ENCODE measurements at regions not wholly inside any gene's neighbourhood (a gene's known extent, or its start where the extent isn't known, plus 50 kb on each side); places are given as distances from the start of the nearest gene placed in this dataset.

DNA sequence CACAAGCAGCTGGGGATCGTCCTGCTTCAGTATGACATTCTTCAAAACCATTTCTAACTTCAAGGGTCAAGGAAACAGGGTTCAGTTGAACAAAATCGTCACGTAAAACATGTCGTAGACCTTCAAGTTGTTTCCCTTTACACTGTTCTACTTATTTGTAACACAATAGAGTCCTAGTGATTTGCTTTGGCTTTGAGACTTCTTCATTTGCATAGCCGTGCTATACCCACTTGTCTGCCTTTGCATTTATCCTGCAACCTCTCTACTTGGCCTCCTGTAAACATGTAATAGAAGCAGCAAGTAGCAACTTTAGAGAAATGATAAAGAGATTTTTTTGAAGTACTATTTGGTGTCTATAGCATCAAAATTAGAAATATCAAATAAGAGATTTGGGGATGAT is 194.9 kb downstream of the SLC7A11 start:
- no peak overlapping the region for H3K9ac ChIP-seq (ENCODE audit: low read depth in 1 of 2, low read length in 2 of 2)
- no peaks in the 10 kb centered on the region for H3K9me3 ChIP-seq (ENCODE audit: control insufficient read depth in 4 of 4, low read length in 3 of 4)
- no peak overlapping the region for H3K27ac ChIP-seq (ENCODE audit: low read depth in 1 of 2, low read length in 2 of 2)
- H3K4me3 ChIP-seq (ENCODE audit: low read depth in 1 of 3, low read length in 3 of 3): no peak overlapping the region
- TF ChIP-seq FOXA2 (IDR thresholded peaks at IDR 0.05): no peak
- no peak for DNase-seq (ENCODE audit: low spot score)
- no peaks in the 10 kb centered on the region for H3K27me3 ChIP-seq (ENCODE audit: control insufficient read depth in 4 of 4, insufficient read depth in 4 of 4, low read length in 3 of 4)
- WGBS: 65% methylated on average over 5 of the region's 5 CpGs
- H3K4me1 ChIP-seq (ENCODE audit: control insufficient read depth in 4 of 4, insufficient read depth in 4 of 4, low read length in 3 of 4): no peaks in the 10 kb centered on the region
- H3K36me3 ChIP-seq (ENCODE audit: control insufficient read depth in 4 of 4, insufficient read depth in 3 of 4, low read depth in 1 of 4, low read length in 3 of 4): no peaks in the 10 kb centered on the region

DNA sequence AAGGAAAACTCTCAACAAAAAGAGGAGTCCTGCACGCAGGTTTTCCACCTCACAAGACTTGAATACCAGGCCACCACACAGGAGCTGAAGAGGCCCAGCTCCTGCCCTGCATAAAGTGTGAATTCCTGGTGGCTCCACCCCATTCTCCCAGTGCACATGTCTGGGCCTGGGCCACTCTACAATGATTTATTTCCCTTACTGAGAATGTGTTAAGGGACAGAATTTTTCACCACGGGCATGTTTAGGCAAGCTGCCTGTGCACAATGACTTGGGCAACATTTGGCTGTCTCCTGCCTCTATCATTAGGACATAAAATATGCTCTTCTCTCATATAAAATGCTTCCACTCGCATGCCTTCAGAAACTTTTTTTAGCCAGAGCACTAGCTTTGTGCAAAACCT is 197.1 kb downstream of the SLC7A11 start:
- Histone ChIP-seq H3K4me1 (ENCODE audit: control insufficient read depth in 4 of 4, insufficient read depth in 4 of 4, low read length in 3 of 4) (no peaks in the 10 kb centered on the region), H3K4me3 (ENCODE audit: low read depth in 1 of 3, low read length in 3 of 3) (no peak overlapping the region), H3K36me3 (ENCODE audit: control insufficient read depth in 4 of 4, insufficient read depth in 3 of 4, low read depth in 1 of 4, low read length in 3 of 4) (no peaks in the 10 kb centered on the region), H3K9ac (ENCODE audit: low read depth in 1 of 2, low read length in 2 of 2) (no peak overlapping the region), H3K9me3 (ENCODE audit: control insufficient read depth in 4 of 4, low read length in 3 of 4) (no peaks in the 10 kb centered on the region), H3K27me3 (ENCODE audit: control insufficient read depth in 4 of 4, insufficient read depth in 4 of 4, low read length in 3 of 4) (no peaks in the 10 kb centered on the region), H3K27ac (ENCODE audit: low read depth in 1 of 2, low read length in 2 of 2) (no peak overlapping the region)
- TF ChIP-seq FOXA2 (IDR thresholded peaks at IDR 0.05) (no peak), NR2F2 (IDR thresholded peaks at IDR 0.05) (no peak), RXRA (IDR thresholded peaks at IDR 0.05) (no peak)
- TF ChIP-seq, protein P1, sequence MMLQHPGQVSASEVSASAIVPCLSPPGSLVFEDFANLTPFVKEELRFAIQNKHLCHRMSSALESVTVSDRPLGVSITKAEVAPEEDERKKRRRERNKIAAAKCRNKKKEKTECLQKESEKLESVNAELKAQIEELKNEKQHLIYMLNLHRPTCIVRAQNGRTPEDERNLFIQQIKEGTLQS (IDR thresholded peaks at IDR 0.05): no peak
- DNase-seq (ENCODE audit: low spot score): no peak
- 76% methylated on average over 3 of the region's 3 CpGs for WGBS

DNA sequence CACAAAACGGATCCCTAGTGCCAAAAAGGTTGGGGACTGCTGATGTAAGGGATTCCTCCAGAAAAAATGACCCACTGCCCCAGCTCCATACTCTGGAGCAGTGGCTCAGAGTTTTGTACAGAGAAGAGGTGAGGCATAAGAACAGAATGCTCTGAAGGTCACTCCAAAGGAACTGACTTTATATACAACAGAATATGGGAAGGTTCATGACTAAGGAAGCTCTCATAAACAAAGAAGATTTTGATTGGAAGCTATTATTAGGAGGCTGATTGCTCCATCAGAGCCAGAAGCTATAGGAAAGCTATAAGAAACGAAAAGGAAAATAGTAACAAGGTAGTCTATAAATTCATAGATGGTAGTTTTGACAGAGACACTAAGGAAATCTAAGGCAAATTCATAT is 203.1 kb downstream of the SLC7A11 start:
- DNase-seq (ENCODE audit: low spot score): no peak
- no peaks in the 10 kb centered on the region for H3K36me3 ChIP-seq (ENCODE audit: control insufficient read depth in 4 of 4, insufficient read depth in 3 of 4, low read depth in 1 of 4, low read length in 3 of 4)
- no peak overlapping the region for H3K4me3 ChIP-seq (ENCODE audit: low read depth in 1 of 3, low read length in 3 of 3)
- H3K27me3 ChIP-seq (ENCODE audit: control insufficient read depth in 4 of 4, insufficient read depth in 4 of 4, low read length in 3 of 4): no peaks in the 10 kb centered on the region
- no peak overlapping the region for H3K27ac ChIP-seq (ENCODE audit: low read depth in 1 of 2, low read length in 2 of 2)
- no peak for TF ChIP-seq RAD21 (IDR thresholded peaks at IDR 0.05)
- no peak for TF ChIP-seq JUND (IDR thresholded peaks at IDR 0.05)
- no peak for TF ChIP-seq GABPA (IDR thresholded peaks at IDR 0.05 in 1 of 2, conservative IDR thresholded peaks at IDR 0.05 in 1 of 2)
- no peak for TF ChIP-seq SP1 (IDR thresholded peaks at IDR 0.05)
- TF ChIP-seq, protein P1 (IDR thresholded peaks at IDR 0.05): no peak
- no peak for TF ChIP-seq FOXA1 (IDR thresholded peaks at IDR 0.05)
- TF ChIP-seq, protein P2, sequence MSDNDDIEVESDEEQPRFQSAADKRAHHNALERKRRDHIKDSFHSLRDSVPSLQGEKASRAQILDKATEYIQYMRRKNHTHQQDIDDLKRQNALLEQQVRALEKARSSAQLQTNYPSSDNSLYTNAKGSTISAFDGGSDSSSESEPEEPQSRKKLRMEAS (IDR thresholded peaks at IDR 0.05): no peak
- TF ChIP-seq NR2F2 (IDR thresholded peaks at IDR 0.05): no peak
- TF ChIP-seq, protein P3, sequence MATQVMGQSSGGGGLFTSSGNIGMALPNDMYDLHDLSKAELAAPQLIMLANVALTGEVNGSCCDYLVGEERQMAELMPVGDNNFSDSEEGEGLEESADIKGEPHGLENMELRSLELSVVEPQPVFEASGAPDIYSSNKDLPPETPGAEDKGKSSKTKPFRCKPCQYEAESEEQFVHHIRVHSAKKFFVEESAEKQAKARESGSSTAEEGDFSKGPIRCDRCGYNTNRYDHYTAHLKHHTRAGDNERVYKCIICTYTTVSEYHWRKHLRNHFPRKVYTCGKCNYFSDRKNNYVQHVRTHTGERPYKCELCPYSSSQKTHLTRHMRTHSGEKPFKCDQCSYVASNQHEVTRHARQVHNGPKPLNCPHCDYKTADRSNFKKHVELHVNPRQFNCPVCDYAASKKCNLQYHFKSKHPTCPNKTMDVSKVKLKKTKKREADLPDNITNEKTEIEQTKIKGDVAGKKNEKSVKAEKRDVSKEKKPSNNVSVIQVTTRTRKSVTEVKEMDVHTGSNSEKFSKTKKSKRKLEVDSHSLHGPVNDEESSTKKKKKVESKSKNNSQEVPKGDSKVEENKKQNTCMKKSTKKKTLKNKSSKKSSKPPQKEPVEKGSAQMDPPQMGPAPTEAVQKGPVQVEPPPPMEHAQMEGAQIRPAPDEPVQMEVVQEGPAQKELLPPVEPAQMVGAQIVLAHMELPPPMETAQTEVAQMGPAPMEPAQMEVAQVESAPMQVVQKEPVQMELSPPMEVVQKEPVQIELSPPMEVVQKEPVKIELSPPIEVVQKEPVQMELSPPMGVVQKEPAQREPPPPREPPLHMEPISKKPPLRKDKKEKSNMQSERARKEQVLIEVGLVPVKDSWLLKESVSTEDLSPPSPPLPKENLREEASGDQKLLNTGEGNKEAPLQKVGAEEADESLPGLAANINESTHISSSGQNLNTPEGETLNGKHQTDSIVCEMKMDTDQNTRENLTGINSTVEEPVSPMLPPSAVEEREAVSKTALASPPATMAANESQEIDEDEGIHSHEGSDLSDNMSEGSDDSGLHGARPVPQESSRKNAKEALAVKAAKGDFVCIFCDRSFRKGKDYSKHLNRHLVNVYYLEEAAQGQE (IDR thresholded peaks at IDR 0.05): no peak
- TF ChIP-seq TAF1 (conservative IDR thresholded peaks at IDR 0.05): no peak
- TF ChIP-seq, protein P4, sequence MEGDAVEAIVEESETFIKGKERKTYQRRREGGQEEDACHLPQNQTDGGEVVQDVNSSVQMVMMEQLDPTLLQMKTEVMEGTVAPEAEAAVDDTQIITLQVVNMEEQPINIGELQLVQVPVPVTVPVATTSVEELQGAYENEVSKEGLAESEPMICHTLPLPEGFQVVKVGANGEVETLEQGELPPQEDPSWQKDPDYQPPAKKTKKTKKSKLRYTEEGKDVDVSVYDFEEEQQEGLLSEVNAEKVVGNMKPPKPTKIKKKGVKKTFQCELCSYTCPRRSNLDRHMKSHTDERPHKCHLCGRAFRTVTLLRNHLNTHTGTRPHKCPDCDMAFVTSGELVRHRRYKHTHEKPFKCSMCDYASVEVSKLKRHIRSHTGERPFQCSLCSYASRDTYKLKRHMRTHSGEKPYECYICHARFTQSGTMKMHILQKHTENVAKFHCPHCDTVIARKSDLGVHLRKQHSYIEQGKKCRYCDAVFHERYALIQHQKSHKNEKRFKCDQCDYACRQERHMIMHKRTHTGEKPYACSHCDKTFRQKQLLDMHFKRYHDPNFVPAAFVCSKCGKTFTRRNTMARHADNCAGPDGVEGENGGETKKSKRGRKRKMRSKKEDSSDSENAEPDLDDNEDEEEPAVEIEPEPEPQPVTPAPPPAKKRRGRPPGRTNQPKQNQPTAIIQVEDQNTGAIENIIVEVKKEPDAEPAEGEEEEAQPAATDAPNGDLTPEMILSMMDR (IDR thresholded peaks at IDR 0.05; ENCODE audit: low read depth, low read length, missing input control): no peak
- TF ChIP-seq EGR1 (IDR thresholded peaks at IDR 0.05; ENCODE audit: low read depth in 2 of 2): no peak
- TF ChIP-seq RXRA (IDR thresholded peaks at IDR 0.05): no peak
- TF ChIP-seq HNF4A (conservative IDR thresholded peaks at IDR 0.05): no peak
- TF ChIP-seq HNF4G (IDR thresholded peaks at IDR 0.05): no peak
- no peak for TF ChIP-seq FOXA2 (IDR thresholded peaks at IDR 0.05)
- TF ChIP-seq, protein P5, sequence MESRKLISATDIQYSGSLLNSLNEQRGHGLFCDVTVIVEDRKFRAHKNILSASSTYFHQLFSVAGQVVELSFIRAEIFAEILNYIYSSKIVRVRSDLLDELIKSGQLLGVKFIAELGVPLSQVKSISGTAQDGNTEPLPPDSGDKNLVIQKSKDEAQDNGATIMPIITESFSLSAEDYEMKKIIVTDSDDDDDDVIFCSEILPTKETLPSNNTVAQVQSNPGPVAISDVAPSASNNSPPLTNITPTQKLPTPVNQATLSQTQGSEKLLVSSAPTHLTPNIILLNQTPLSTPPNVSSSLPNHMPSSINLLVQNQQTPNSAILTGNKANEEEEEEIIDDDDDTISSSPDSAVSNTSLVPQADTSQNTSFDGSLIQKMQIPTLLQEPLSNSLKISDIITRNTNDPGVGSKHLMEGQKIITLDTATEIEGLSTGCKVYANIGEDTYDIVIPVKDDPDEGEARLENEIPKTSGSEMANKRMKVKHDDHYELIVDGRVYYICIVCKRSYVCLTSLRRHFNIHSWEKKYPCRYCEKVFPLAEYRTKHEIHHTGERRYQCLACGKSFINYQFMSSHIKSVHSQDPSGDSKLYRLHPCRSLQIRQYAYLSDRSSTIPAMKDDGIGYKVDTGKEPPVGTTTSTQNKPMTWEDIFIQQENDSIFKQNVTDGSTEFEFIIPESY (IDR thresholded peaks at IDR 0.05): no peak
- TF ChIP-seq YY1 (IDR thresholded peaks at IDR 0.05): no peak
- no peaks in the 10 kb centered on the region for H3K4me1 ChIP-seq (ENCODE audit: control insufficient read depth in 4 of 4, insufficient read depth in 4 of 4, low read length in 3 of 4)
- H3K9ac ChIP-seq (ENCODE audit: low read depth in 1 of 2, low read length in 2 of 2): no peak overlapping the region
- 59% methylated on average over 2 of the region's 2 CpGs for WGBS
- H3K9me3 ChIP-seq (ENCODE audit: control insufficient read depth in 4 of 4, low read length in 3 of 4): no peaks in the 10 kb centered on the region

All from liver (tissue), 8 donors.